Right lobe of liver (tissue), 6 donors: ENCODE measurements at regions not wholly inside any gene's neighbourhood (a gene's known extent, or its start where the extent isn't known, plus 50 kb on each side); places are given as distances from the start of the nearest gene placed in this dataset.

Experiments
- ATAC-seq, 4 donors: fragments of 200-7000 bp; cut with Tn5 transposase; one replicate each; pipeline ENCODE4 v1.9.1; 2020; ENCODE audit warnings: mild to moderate bottlenecking in 4 of 4, moderate library complexity in 4 of 4
- DNase-seq, 3 donors: peaks; one replicate each; pipeline ENCODE4 v3.0.0-alpha.2; 2020
- H3K27ac ChIP-seq, 3 donors: fragments of 200-600 bp; one replicate each; pipeline ENCODE4 v1.8.0; 2022
- H3K27me3 ChIP-seq, 2 donors: fragments of 200-600 bp; one replicate each; pipeline ENCODE4 v1.8.0; 2022
- H3K36me3 ChIP-seq, 4 donors: fragments of 200-600 bp; sonication (generic) in 1 of 4; one replicate each; pipeline versions ENCODE4 v1.5.1 to v1.8.0; 2017 to 2022; ENCODE audit warnings: control low read depth in 1 of 4
- H3K4me1 ChIP-seq, 4 donors: fragments of 200-600 bp; sonication (generic) in 1 of 4; one replicate each; pipeline versions ENCODE4 v1.5.1 to v1.8.0; 2017 to 2022; ENCODE audit warnings: control low read depth in 1 of 4
- H3K4me3 ChIP-seq, 3 donors: fragments of 200-600 bp; one replicate each; pipeline ENCODE4 v1.8.0; 2022
- H3K9me3 ChIP-seq, 4 donors: fragments of 200-600 bp; sonication (generic) in 1 of 4; one replicate each; pipeline versions ENCODE4 v1.5.1 to v1.8.0; 2017 to 2022; ENCODE audit warnings: control low read depth in 1 of 4
- CTCF ChIP-seq, 4 donors: fragments of 200-600 bp in 3 of 4; fragments of 450-650 bp in 1 of 4; IDR thresholded peaks; one replicate each; pipeline versions ENCODE4 v1.5.1 to v1.8.0; 2016 to 2022; ENCODE audit warnings: antibody characterized with exemption in 4 of 4, mild to moderate bottlenecking in 2 of 4
- POLR2A ChIP-seq: fragments of 450-650 bp; IDR thresholded peaks from one replicate; pipeline ENCODE4 v1.6.1; 2017; ENCODE audit warnings: antibody characterized with exemption, mild to moderate bottlenecking
- WGBS: methylation state at CpG from one replicate; pipeline ENCODE4 v1.1.6; 2018; ENCODE audit warnings: low coverage, low lambda C conversion rate; ENCODE audit not compliant: insufficient coverage; ENCODE audit errors: missing lambda C conversion rate; 5-methylcytosine and 5-hydroxymethylcytosine counted together
- intact Hi-C, 2 donors: fragments of 100-400 bp; cut with DNase I; formaldehyde crosslinking; loops; one replicate each; pipeline versions ENCODE4 v1.11.2 to v1.14.1; 2022
- donor health status: DM: no; HTN: yes; CAD: no.
- donor health status: DM: no; HTN: no; CAD: no.
- donor health status: DM: no; HTN: no; CAD: no.
- donor health status: DM: no; HTN: yes; CAD: no.
- donor health status: DM: no; HTN: yes; CAD: no.

GRCh38 chr2:59874971-59875755 lies 678.3 kb downstream of the BCL11A start:
- no peaks in the 10 kb centered on the region for H3K27me3 ChIP-seq
- no peaks in the 10 kb centered on the region for H3K36me3 ChIP-seq
- no peaks in the 10 kb centered on the region for H3K9me3 ChIP-seq
- ATAC-seq (no peak), DNase-seq (no peak)
- H3K27ac ChIP-seq, result no peak overlapping the region
- H3K4me1 ChIP-seq, result no peaks in the 10 kb centered on the region
- TF ChIP-seq POLR2A, result no peak
- no peak for TF ChIP-seq CTCF (IDR thresholded peaks at IDR 0.05)
- no peak overlapping the region for H3K4me3 ChIP-seq
- 55% methylated on average over 1 of the region's 2 CpGs for WGBS
- intact Hi-C loops, result no loop called here

DNA sequence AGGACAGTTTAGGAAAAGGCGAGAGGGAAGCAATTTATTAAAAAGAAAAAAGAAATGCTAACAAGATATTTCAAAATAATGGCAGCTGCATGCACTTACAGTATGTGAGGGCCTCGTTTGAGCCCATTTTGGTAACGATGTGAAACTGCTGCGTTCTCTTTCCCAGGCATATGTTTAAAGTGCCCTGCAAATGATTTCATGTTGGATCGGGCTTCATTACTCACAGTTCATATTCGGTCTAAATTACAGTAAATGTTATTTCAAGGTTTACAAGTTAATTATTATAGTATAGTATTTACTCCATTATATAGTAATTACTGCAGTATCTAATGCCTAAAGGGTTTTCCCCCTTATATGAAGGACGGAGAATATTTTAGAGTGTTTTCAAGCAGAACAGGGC lies 679.1 kb downstream of the BCL11A start:
- ATAC-seq (no peak), DNase-seq (no peak)
- intact Hi-C loops, result no loop called here
- Histone ChIP-seq H3K4me1 (no peaks in the 10 kb centered on the region), H3K4me3 (no peak overlapping the region), H3K36me3 (no peaks in the 10 kb centered on the region), H3K9me3 (no peaks in the 10 kb centered on the region), H3K27me3 (no peaks in the 10 kb centered on the region), H3K27ac (no peak overlapping the region)
- TF ChIP-seq POLR2A (no peak), CTCF (IDR thresholded peaks at IDR 0.05) (no peak)
- WGBS, result 68% methylated on average over 7 of the region's 7 CpGs

DNA sequence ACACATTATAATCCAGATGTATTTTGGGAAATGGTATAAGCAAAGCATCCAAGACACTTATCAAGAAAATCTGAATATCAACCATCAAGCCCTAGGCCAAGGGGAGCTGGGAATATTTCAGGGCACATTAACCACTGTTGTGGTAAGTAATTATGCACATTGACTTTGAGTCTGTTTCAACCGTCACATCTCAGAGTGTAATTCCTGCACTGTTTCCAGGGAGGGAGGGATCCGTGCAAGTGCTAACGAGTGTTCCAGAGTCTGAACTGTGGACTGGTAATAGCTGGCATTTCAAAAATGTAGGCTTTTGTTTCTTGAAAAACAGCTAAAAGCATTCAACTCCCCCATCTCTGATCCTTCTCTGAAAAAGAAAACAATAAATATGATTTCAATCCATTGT lies 681.6 kb downstream of the BCL11A start:
- Histone ChIP-seq H3K36me3 (no peaks in the 10 kb centered on the region), H3K4me3 (no peak overlapping the region), H3K27me3 (no peaks in the 10 kb centered on the region), H3K4me1 (no peaks in the 10 kb centered on the region), H3K9me3 (no peaks in the 10 kb centered on the region), H3K27ac (no peak overlapping the region)
- ATAC-seq, result no peak
- no peak for DNase-seq
- TF ChIP-seq CTCF (IDR thresholded peaks at IDR 0.05) (no peak), POLR2A (no peak)
- intact Hi-C loops, result no loop called here
- WGBS, result 39% methylated on average over 2 of the region's 3 CpGs

DNA sequence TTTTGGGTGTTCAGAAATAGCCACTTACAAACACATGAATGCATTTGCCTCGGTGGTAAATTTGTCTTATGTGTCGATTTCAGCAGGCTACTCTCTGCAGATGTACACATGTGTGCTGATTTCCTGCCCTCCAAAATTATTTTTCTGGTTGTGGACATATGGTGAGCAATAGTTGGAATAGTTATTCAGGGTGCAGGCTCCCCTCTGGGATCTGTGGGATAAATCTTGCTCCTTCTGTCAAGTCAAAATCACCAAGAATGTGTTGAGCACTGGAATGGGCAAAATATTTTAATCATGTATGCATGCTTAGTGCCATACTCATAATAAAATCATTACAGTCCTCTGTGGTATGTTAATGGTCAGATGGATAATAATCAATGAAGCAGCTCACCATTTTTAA lies 684.5 kb downstream of the BCL11A start:
- DNase-seq (no peak), ATAC-seq (no peak)
- Histone ChIP-seq H3K27ac (no peak overlapping the region), H3K36me3 (no peaks in the 10 kb centered on the region), H3K4me1 (no peaks in the 10 kb centered on the region), H3K27me3 (no peaks in the 10 kb centered on the region), H3K9me3 (no peaks in the 10 kb centered on the region), H3K4me3 (no peak overlapping the region)
- 64% methylated on average over 2 of the region's 2 CpGs for WGBS
- intact Hi-C loops, result no loop called here
- TF ChIP-seq CTCF (IDR thresholded peaks at IDR 0.05) (no peak), POLR2A (no peak)
